HG02870 (cell line): ENCODE measurements at regions not wholly inside any gene's neighbourhood (a gene's known extent, or its start where the extent isn't known, plus 50 kb on each side); places are given as distances from the start of the nearest gene placed in this dataset.
"Not testable (repeated sequence)": the region's sequence is repeated elsewhere in the genome, so short reads cannot be mapped to it uniquely, and the experiment has no call there.

ENCODE experiments used
- ATAC-seq: cut with Tn5 transposase; IDR thresholded peaks from one replicate; pipeline ENCODE4 v1.9.1; 2021; ENCODE audit warnings: mild to moderate bottlenecking, moderate library complexity; ENCODE audit not compliant: unreplicated experiment

- no peak for ATAC-seq
Measured at GRCh38 chr5:57727591-57727990, 245.0 kb upstream of the ACTBL2 start.

- ATAC-seq: no peak
Measured at GRCh38 chr5:57725658-57726504, 243.3 kb upstream of the ACTBL2 start.

GRCh38 chr5:57724836-57725235 is 242.2 kb upstream of the ACTBL2 start:
- no peak for ATAC-seq

- ATAC-seq: no peak
Measured at GRCh38 chr5:57721226-57721625, 238.6 kb upstream of the ACTBL2 start.

GRCh38 chr5:57720656-57721055 is 238.0 kb upstream of the ACTBL2 start:
- ATAC-seq: no peak

GRCh38 chr5:57719216-57719615 is 236.6 kb upstream of the ACTBL2 start:
- no peak for ATAC-seq

- ATAC-seq: no peak
Measured at GRCh38 chr5:57718155-57718554, 235.5 kb upstream of the ACTBL2 start.

GRCh38 chr5:57717555-57717954 is 234.9 kb upstream of the ACTBL2 start:
- no peak for ATAC-seq

- ATAC-seq: no peak
Measured at GRCh38 chr5:57716661-57717060, 234.1 kb upstream of the ACTBL2 start.

GRCh38 chr5:57715296-57715695 is 232.7 kb upstream of the ACTBL2 start:
- ATAC-seq: no peak

- not testable (repeated sequence) for ATAC-seq
Measured at GRCh38 chr5:57713535-57713934, 230.9 kb upstream of the ACTBL2 start.

GRCh38 chr5:57711946-57712345 is 229.3 kb upstream of the ACTBL2 start:
- no peak for ATAC-seq

- no peak for ATAC-seq
Measured at GRCh38 chr5:57711471-57711870, 228.9 kb upstream of the ACTBL2 start.

- no peak for ATAC-seq
Measured at GRCh38 chr5:57710126-57710525, 227.5 kb upstream of the ACTBL2 start.

GRCh38 chr5:57705769-57706168 is 223.2 kb upstream of the ACTBL2 start:
- no peak for ATAC-seq

- ATAC-seq: no peak
Measured at GRCh38 chr5:57703721-57704120, 221.1 kb upstream of the ACTBL2 start.

GRCh38 chr5:57700484-57700883 is 217.9 kb upstream of the ACTBL2 start:
- no peak for ATAC-seq

- no peak for ATAC-seq
Measured at GRCh38 chr5:57700072-57700471, 217.5 kb upstream of the ACTBL2 start.

- ATAC-seq: no peak
Measured at GRCh38 chr5:57698802-57699201, 216.2 kb upstream of the ACTBL2 start.

- ATAC-seq: no peak
Measured at GRCh38 chr5:57698086-57698485, 215.5 kb upstream of the ACTBL2 start.

- no peak for ATAC-seq
Measured at GRCh38 chr5:57696825-57697570, 214.4 kb upstream of the ACTBL2 start.

- ATAC-seq: no peak
Measured at GRCh38 chr5:57696389-57696769, 213.8 kb upstream of the ACTBL2 start.
